Spinal cord (tissue), 9 donors: ENCODE measurements at regions not wholly inside any gene's neighbourhood (a gene's known extent, or its start where the extent isn't known, plus 50 kb on each side); places are given as distances from the start of the nearest gene placed in this dataset.

ENCODE experiments used
- DNase-seq, 6 donors: peaks; one replicate each; pipeline versions ENCODE4 v3.0.0 to v3.0.0-alpha.2; 2013 to 2015; ENCODE audit warnings: low spot score in 6 of 6, low read depth in 4 of 6
- H3K27ac ChIP-seq: one replicate; pipeline ENCODE4 v1.5.1; 2013; ENCODE audit warnings: low read depth, low read length, control low read depth
- H3K27me3 ChIP-seq: one replicate; pipeline ENCODE4 v1.6.1; 2013; ENCODE audit warnings: low read length; ENCODE audit not compliant: control insufficient read depth, insufficient read depth
- H3K36me3 ChIP-seq: one replicate; pipeline ENCODE4 v1.6.1; 2013; ENCODE audit warnings: low read length; ENCODE audit not compliant: control insufficient read depth, insufficient read depth
- H3K4me1 ChIP-seq: one replicate; pipeline ENCODE4 v1.6.1; 2013; ENCODE audit warnings: low read length; ENCODE audit not compliant: control insufficient read depth, insufficient read depth
- H3K4me3 ChIP-seq: one replicate; pipeline ENCODE4 v1.5.1; 2013; ENCODE audit warnings: low read depth, low read length, control low read depth
- H3K9me3 ChIP-seq: one replicate; pipeline ENCODE4 v1.6.1; 2013; ENCODE audit warnings: low read length; ENCODE audit not compliant: control insufficient read depth, insufficient read depth
- WGBS: methylation state at CpG from one replicate; pipeline ENCODE4 v1.1.5; 2013; ENCODE audit warnings: missing lambda C conversion rate; ENCODE audit not compliant: insufficient coverage; 5-methylcytosine and 5-hydroxymethylcytosine counted together
- donor health status: healthy.

- 63% methylated on average over 6 of the region's 11 CpGs for WGBS
- Histone ChIP-seq H3K27ac (no peak overlapping the region), H3K27me3 (no peaks in the 10 kb centered on the region), H3K36me3 (no peaks in the 10 kb centered on the region), H3K9me3 (no peaks in the 10 kb centered on the region), H3K4me3 (no peak overlapping the region), H3K4me1 (peaks cover 7% of the 10 kb centered on the region)
- peak in 2 of 6 donors; percentile 13 to 22 for DNase-seq
Observed at GRCh38 chr4:187304133-187304532, 580.5 kb upstream of the FAT1 start.

GRCh38 chr4:187307131-187307530, 583.5 kb upstream of the FAT1 start:
- Histone ChIP-seq H3K9me3 (no peaks in the 10 kb centered on the region), H3K27ac (no peak overlapping the region), H3K36me3 (no peaks in the 10 kb centered on the region), H3K4me1 (peaks cover 3% of the 10 kb centered on the region), H3K4me3 (no peak overlapping the region), H3K27me3 (no peaks in the 10 kb centered on the region)
- 100% methylated on average over 1 of the region's 2 CpGs for WGBS
- DNase-seq = no peak

- 90% methylated on average over 2 of the region's 3 CpGs for WGBS
- no peak for DNase-seq
- Histone ChIP-seq H3K9me3 (no peaks in the 10 kb centered on the region), H3K27me3 (no peaks in the 10 kb centered on the region), H3K4me3 (no peak overlapping the region), H3K27ac (no peak overlapping the region), H3K4me1 (no peaks in the 10 kb centered on the region), H3K36me3 (no peaks in the 10 kb centered on the region)
Observed at GRCh38 chr4:187309456-187309855, 585.8 kb upstream of the FAT1 start.

- no peaks in the 10 kb centered on the region for H3K36me3 ChIP-seq
- peaks cover 1% of the 10 kb centered on the region for H3K9me3 ChIP-seq
- no peak for DNase-seq
- no CpG with 5 or more reads among the region's 1 CpG for WGBS
- no peaks in the 10 kb centered on the region for H3K27me3 ChIP-seq
- H3K27ac ChIP-seq = no peak overlapping the region
- no peak overlapping the region for H3K4me3 ChIP-seq
- H3K4me1 ChIP-seq = no peaks in the 10 kb centered on the region
Observed at GRCh38 chr4:187312299-187312698, 588.6 kb upstream of the FAT1 start.

- H3K36me3 ChIP-seq = no peaks in the 10 kb centered on the region
- H3K27ac ChIP-seq = no peak overlapping the region
- no peaks in the 10 kb centered on the region for H3K4me1 ChIP-seq
- no peaks in the 10 kb centered on the region for H3K27me3 ChIP-seq
- H3K4me3 ChIP-seq = no peak overlapping the region
- peaks cover 3% of the 10 kb centered on the region for H3K9me3 ChIP-seq
- 94% methylated on average over 6 of the region's 6 CpGs for WGBS
- DNase-seq = no peak
Observed at GRCh38 chr4:187317799-187318198, 594.1 kb upstream of the FAT1 start.

- Histone ChIP-seq H3K27ac (no peak overlapping the region), H3K36me3 (no peaks in the 10 kb centered on the region), H3K27me3 (no peaks in the 10 kb centered on the region), H3K4me1 (no peaks in the 10 kb centered on the region), H3K4me3 (no peak overlapping the region), H3K9me3 (peaks cover 2% of the 10 kb centered on the region)
- whole genome bisulfite sequencing = no CpG with 5 or more reads among the region's 2 CpGs
- DNase-seq = no peak
Observed at GRCh38 chr4:187321711-187322110, 598.1 kb upstream of the FAT1 start.

GRCh38 chr4:187332141-187332540, 608.5 kb upstream of the FAT1 start:
- no peak for DNase-seq
- Histone ChIP-seq H3K36me3 (no peaks in the 10 kb centered on the region), H3K9me3 (no peaks in the 10 kb centered on the region), H3K4me1 (no peaks in the 10 kb centered on the region), H3K27me3 (no peaks in the 10 kb centered on the region), H3K4me3 (no peak overlapping the region), H3K27ac (no peak overlapping the region)
- WGBS = 95% methylated on average over 2 of the region's 7 CpGs

- Histone ChIP-seq H3K4me1 (no peaks in the 10 kb centered on the region), H3K9me3 (no peaks in the 10 kb centered on the region), H3K4me3 (no peak overlapping the region), H3K27me3 (no peaks in the 10 kb centered on the region), H3K36me3 (no peaks in the 10 kb centered on the region), H3K27ac (no peak overlapping the region)
- WGBS = 95% methylated on average over 4 of the region's 4 CpGs
- no peak for DNase-seq
Observed at GRCh38 chr4:187333151-187333550, 609.5 kb upstream of the FAT1 start.

- 95% methylated on average over 10 of the region's 13 CpGs for WGBS
Observed at GRCh38 chr4:187335339-187335738, 611.7 kb upstream of the FAT1 start.

GRCh38 chr4:187354740-187355139, 631.1 kb upstream of the FAT1 start:
- Histone ChIP-seq H3K27ac (no peak overlapping the region), H3K9me3 (no peaks in the 10 kb centered on the region), H3K27me3 (no peaks in the 10 kb centered on the region), H3K4me3 (no peak overlapping the region), H3K4me1 (no peaks in the 10 kb centered on the region), H3K36me3 (no peaks in the 10 kb centered on the region)
- 89% methylated on average over 3 of the region's 3 CpGs for WGBS
- no peak for DNase-seq

More at GRCh38 chr4:187335339-187335738, 611.7 kb upstream of the FAT1 start:
- DNase-seq = no peak
- H3K27ac ChIP-seq = no peak overlapping the region
- H3K36me3 ChIP-seq = no peaks in the 10 kb centered on the region
- no peak overlapping the region for H3K4me3 ChIP-seq
- no peaks in the 10 kb centered on the region for H3K4me1 ChIP-seq
- no peaks in the 10 kb centered on the region for H3K9me3 ChIP-seq
- H3K27me3 ChIP-seq = no peaks in the 10 kb centered on the region
